Smooth muscle cell (in vitro differentiated cells): ENCODE measurements at regions not wholly inside any gene's neighbourhood (a gene's known extent, or its start where the extent isn't known, plus 50 kb on each side); places are given as distances from the start of the nearest gene placed in this dataset.

Source experiments
- DNase-seq: peaks from one replicate; lab custom pipeline; 2025; ENCODE audit not compliant: unreplicated experiment; lab: John Stamatoyannopoulos, UW
- H2AFZ ChIP-seq: fragments of 200-600 bp; sonication (generic); 2 replicates; pipeline ENCODE4 v1.6.0; 2016; ENCODE audit warnings: antibody characterized with exemption, low read depth, mild to moderate bottlenecking
- H3F3A ChIP-seq: fragments of 200-600 bp; sonication (generic); 2 replicates; pipeline ENCODE4 v1.6.0; 2017; ENCODE audit warnings: antibody characterized with exemption, low read depth
- H3K27ac ChIP-seq: fragments of 200-600 bp; sonication (generic); 2 replicates; pipeline ENCODE4 v1.5.1; 2016; ENCODE audit warnings: low read depth, mild to moderate bottlenecking
- H3K27me3 ChIP-seq: fragments of 200-600 bp; sonication (generic); 2 replicates; pipeline ENCODE4 v1.6.1; 2016; ENCODE audit warnings: low read depth, mild to moderate bottlenecking
- H3K36me3 ChIP-seq: fragments of 200-600 bp; sonication (generic); 2 replicates; pipeline ENCODE4 v1.5.1; 2016; ENCODE audit warnings: low read depth
- H3K4me1 ChIP-seq: fragments of 200-600 bp; sonication (generic); 2 replicates; pipeline ENCODE4 v1.5.1; 2016; ENCODE audit warnings: low read depth
- H3K4me2 ChIP-seq: fragments of 200-600 bp; sonication (generic); 2 replicates; pipeline ENCODE4 v1.6.0; 2016; ENCODE audit warnings: mild to moderate bottlenecking
- H3K4me3 ChIP-seq: fragments of 200-600 bp; sonication (generic); 2 replicates; pipeline ENCODE4 v1.5.1; 2016; ENCODE audit warnings: mild to moderate bottlenecking
- H3K79me2 ChIP-seq: fragments of 200-600 bp; sonication (generic); 2 replicates; pipeline ENCODE4 v1.6.0; 2016; ENCODE audit warnings: low read depth, mild to moderate bottlenecking
- H3K9ac ChIP-seq: fragments of 200-600 bp; sonication (generic); 2 replicates; pipeline ENCODE4 v1.6.0; 2016; ENCODE audit warnings: low read depth
- H3K9me3 ChIP-seq: fragments of 200-600 bp; sonication (generic); replicated peaks from 2 replicates; pipeline ENCODE4 v1.5.1; 2016; ENCODE audit warnings: low read depth
- H4K20me1 ChIP-seq: fragments of 200-600 bp; sonication (generic); 2 replicates; pipeline ENCODE4 v1.6.0; 2016; ENCODE audit warnings: low read depth
- CTCF ChIP-seq: fragments of 200-600 bp; sonication (generic); IDR thresholded peaks from 2 replicates; pipeline ENCODE4 v1.5.1; 2017; ENCODE audit warnings: borderline replicate concordance, mild to moderate bottlenecking, antibody characterized with exemption; ENCODE audit not compliant: insufficient read depth, poor library complexity, severe bottlenecking
- WGBS: methylation state at CpG from one replicate; pipeline ENCODE4 v1.1.7; 2016; ENCODE audit warnings: low lambda C conversion rate; 5-methylcytosine and 5-hydroxymethylcytosine counted together

GRCh38 chr13:74921326-74921725 lies 560.6 kb downstream of the TBC1D4 start:
- Histone ChIP-seq H3K4me1 (peaks cover 4% of the 10 kb centered on the region), H4K20me1 (no peaks in the 10 kb centered on the region), H3K4me3 (no peak overlapping the region), H2AFZ (no peak overlapping the region), H3K36me3 (no peaks in the 10 kb centered on the region), H3K27ac (no peak overlapping the region), H3K9me3 (no peaks in the 10 kb centered on the region), H3K9ac (no peak overlapping the region), H3K79me2 (no peaks in the 10 kb centered on the region), H3F3A (no peaks in the 10 kb centered on the region), H3K4me2 (no peak overlapping the region), H3K27me3 (no peaks in the 10 kb centered on the region)
- TF ChIP-seq CTCF = no peak
- DNase-seq = no peak

GRCh38 chr13:74920920-74921319 lies 561.0 kb downstream of the TBC1D4 start:
- Histone ChIP-seq H3K9me3 (no peaks in the 10 kb centered on the region), H3K36me3 (no peaks in the 10 kb centered on the region), H3K27ac (no peak overlapping the region), H3K4me2 (no peak overlapping the region), H2AFZ (no peak overlapping the region), H3K4me1 (peaks cover 4% of the 10 kb centered on the region), H3K4me3 (no peak overlapping the region), H3K9ac (no peak overlapping the region), H3F3A (no peaks in the 10 kb centered on the region), H3K27me3 (no peaks in the 10 kb centered on the region), H4K20me1 (no peaks in the 10 kb centered on the region), H3K79me2 (no peaks in the 10 kb centered on the region)
- no peak for DNase-seq
- no peak for TF ChIP-seq CTCF
- WGBS = 66% methylated on average over 3 of the region's 3 CpGs

- H3K79me2 ChIP-seq = no peaks in the 10 kb centered on the region
- DNase-seq = no peak
- H2AFZ ChIP-seq = no peak overlapping the region
- H4K20me1 ChIP-seq = no peaks in the 10 kb centered on the region
- no peaks in the 10 kb centered on the region for H3K27me3 ChIP-seq
- H3K4me2 ChIP-seq = no peak overlapping the region
- H3K36me3 ChIP-seq = no peaks in the 10 kb centered on the region
- 59% methylated on average over 4 of the region's 4 CpGs for WGBS
- H3K9ac ChIP-seq = no peak overlapping the region
- H3K4me3 ChIP-seq = no peak overlapping the region
- no peak for TF ChIP-seq CTCF
- no peaks in the 10 kb centered on the region for H3F3A ChIP-seq
- no peak overlapping the region for H3K27ac ChIP-seq
- H3K9me3 ChIP-seq = no peaks in the 10 kb centered on the region
- peaks cover 4% of the 10 kb centered on the region for H3K4me1 ChIP-seq
Observed at GRCh38 chr13:74920361-74920760, 561.6 kb downstream of the TBC1D4 start.

- no peak for DNase-seq
- Histone ChIP-seq H3F3A (no peaks in the 10 kb centered on the region), H3K4me2 (no peak overlapping the region), H2AFZ (no peak overlapping the region), H3K36me3 (no peaks in the 10 kb centered on the region), H3K27ac (no peak overlapping the region), H3K9ac (no peak overlapping the region), H3K4me3 (no peak overlapping the region), H3K27me3 (no peaks in the 10 kb centered on the region), H3K9me3 (no peaks in the 10 kb centered on the region), H3K79me2 (no peaks in the 10 kb centered on the region), H3K4me1 (peaks cover 4% of the 10 kb centered on the region), H4K20me1 (no peaks in the 10 kb centered on the region)
- no peak for TF ChIP-seq CTCF
Observed at GRCh38 chr13:74919914-74920313, 562.1 kb downstream of the TBC1D4 start.
